HG03575 (cell line): ENCODE measurements at regions not wholly inside any gene's neighbourhood (a gene's known extent, or its start where the extent isn't known, plus 50 kb on each side); places are given as distances from the start of the nearest gene placed in this dataset.

Source experiments
- ATAC-seq: cut with Tn5 transposase; IDR thresholded peaks from one replicate; pipeline ENCODE4 v1.9.1; 2021; ENCODE audit not compliant: unreplicated experiment, insufficient number of reproducible peaks, low FRiP score; ENCODE audit errors: extremely low read depth

DNA sequence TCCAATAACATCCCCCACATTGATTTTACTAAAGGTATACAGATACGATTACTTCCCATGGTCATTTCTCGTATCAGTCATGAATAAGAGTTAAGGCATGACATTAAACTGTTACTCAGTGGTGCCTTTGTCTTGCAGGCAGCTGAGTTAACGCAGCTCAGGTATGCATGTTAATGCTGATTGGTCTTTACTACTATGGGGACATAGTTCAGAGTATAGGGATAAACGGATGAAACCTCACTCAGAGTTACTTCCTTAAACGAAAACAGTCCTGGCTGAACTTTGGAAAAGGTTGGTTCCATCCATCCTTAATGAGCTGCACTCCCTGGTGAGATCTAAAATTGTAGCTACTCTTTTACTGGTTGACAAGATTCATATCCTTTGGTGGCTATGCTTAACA lies 87.0 kb downstream of the ACTL7B start:
- ATAC-seq, result no peak

DNA sequence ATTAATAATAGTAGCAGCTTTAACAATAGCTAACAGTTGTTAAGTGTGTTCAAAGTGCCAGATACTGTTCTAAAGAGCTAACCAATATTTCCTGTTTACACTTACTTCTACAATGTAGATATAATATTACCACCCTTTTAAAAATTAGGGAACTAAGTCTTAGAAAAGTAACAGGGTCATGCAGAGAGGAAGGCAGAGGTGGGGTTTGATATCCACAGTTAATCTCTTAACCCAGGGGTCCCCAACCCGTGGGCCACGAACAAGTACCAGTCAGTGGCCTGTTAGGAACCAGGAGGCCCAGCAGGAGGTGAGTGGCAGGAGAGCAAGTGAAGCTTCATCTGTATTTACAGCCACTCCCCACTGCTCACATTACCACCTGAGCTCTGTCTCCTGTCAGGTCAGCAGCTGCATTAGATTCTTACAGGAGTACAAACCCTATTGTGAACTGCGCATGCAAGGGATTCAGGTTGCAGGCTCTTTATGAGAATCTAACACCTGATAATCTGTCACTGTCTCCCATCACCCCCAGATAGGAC lies 89.1 kb downstream of the ACTL7B start:
- no peak for ATAC-seq

- no peak for ATAC-seq
These were observed 90.5 kb downstream of the ACTL7B start for GRCh38 chr9:108765265-108765664.

- ATAC-seq, result no peak
These were observed 93.3 kb downstream of the ACTL7B start for GRCh38 chr9:108762348-108763055.

GRCh38 chr9:108761655-108762347 lies 94.0 kb downstream of the ACTL7B start:
- ATAC-seq, result no peak

DNA sequence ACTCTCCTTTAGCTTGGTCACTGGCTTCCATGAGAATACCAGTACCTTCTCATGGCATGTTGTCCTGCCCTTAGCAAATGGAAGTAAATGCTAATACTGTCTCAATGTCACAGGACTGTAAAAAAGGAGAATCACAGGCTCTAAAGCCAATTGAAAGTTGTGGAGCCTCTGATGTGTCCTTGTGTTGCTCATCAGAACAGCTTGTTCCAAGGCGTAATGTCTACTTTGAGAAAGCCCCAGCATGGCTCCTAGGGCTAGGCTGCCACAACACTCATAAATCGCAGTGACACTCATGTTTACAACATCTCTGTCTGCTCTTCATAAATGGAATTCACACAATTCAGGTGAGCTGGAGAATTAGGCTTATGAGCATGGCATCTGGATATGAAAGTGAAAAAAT lies 94.9 kb downstream of the ACTL7B start:
- ATAC-seq, result no peak

GRCh38 chr9:108759835-108760234 lies 96.0 kb downstream of the ACTL7B start:
- no peak for ATAC-seq

DNA sequence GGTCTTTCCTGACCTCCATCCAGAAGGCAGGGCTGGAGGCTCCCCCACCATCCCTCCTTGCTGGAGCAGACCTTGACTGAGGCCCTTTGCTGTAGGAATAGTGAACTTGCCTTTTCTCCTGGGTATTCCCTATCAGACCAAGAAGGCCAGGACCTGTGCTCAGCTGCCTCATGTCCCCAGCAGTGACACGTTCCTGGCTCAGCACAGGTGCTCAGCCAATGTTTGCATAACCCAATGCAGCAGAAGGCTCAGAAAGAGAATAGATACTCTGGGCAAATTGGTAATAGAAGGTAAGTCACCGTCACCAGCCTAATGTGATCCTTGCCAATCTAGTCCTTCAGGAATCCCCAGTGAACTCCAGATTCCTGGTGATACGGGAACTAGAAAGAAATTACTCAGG lies 96.4 kb downstream of the ACTL7B start:
- ATAC-seq, result no peak

DNA sequence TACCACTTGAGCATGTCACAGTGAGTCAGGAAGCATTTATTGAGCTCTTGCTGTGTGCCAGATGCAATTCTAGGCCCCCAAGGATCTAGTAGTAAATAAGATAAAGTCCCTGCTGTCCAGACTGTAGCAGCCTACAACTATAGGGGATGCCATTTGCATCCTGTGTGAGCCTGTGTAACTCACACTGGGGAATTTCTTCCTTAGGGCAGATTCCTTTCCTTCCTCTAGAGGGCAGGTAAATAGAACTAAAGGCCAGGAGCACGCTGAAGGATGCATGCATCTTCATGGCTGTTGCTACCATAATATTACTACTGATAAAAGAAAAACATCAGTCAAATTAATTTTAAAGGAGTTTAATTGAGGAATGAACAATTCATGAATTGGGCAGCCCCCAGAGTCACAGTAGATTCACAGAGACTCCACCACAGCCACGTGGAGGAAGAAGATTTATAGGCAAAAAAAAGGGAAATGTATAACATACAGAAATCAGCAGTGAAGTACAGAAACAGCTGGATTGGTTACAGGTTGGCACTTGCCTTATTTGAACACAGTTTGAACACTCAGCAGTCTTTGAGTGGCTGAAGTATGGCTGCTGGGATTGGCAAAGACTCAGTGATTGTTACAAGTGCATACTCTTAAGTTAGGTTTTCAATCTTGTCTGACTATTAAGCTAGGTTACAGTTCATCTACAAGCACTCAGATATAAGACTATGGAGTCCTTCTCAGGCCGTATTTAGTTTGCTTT lies 98.9 kb downstream of the ACTL7B start:
- ATAC-seq, result no peak

DNA sequence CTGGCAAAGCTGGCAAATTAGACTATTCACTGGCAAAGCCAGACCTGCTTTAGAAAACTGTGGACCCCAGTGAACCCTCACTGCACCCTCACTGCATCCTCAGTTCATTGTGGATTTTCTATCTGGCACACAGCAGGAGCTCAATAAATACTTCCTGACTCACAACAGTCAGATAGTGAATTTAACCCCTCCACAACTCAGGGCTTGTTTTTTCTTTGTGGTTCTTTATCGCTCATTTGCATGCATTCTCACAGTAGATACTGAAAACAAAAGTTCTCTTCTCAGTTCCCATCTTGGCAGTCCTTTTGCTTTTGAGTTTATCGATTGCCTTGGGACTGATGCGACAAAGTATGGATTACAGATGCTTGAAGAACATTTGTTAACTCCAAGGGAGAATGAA lies 99.8 kb downstream of the ACTL7B start:
- no peak for ATAC-seq

GRCh38 chr9:108751369-108751768 lies 104.4 kb downstream of the ACTL7B start:
- no peak for ATAC-seq

DNA sequence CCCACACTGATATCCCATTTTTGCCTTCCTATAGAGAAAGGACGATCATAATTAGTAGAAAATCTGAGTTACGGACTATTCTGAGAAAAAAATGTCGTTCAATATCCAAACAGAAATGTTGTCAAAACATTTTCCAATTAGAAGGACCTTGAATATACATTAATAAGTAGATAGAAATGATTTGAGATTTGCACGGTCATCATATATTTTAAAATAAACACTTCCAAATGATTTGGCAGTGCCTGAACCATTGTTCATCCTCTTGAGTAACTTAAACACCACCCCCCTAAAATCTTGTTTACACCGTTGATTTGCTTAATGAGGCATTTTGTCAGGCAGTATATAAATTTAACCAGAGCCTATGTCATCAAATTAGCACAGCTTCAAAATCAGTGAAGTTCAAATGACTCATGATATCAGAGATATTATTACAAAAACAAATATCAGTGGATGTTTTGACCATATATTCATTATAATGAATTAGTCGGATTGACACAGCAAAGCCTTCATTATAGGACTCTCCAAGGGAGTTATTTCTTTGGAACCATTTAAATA lies 105.0 kb downstream of the ACTL7B start:
- ATAC-seq, result no peak

DNA sequence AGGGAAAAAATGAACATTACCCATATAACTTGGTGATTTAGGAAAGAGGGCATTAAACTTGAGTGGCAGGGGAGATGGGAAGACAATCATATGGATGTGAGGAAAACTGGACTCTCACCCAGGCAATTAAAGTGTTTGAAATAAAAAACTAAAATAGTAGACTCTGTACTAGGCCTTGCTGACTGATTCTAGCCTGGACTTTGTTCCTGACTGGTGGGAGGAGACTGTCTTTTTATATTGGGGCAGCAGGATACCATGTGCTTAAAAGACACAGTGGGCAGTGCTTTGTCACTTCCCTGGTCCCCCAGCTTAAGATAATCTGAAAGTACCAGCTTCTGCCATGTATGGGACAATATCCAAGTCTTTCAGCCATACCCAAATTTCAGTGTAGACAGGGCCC lies 107.0 kb downstream of the ACTL7B start:
- no peak for ATAC-seq

- ATAC-seq, result no peak
These were observed 108.9 kb downstream of the ACTL7B start for GRCh38 chr9:108746864-108747263.

DNA sequence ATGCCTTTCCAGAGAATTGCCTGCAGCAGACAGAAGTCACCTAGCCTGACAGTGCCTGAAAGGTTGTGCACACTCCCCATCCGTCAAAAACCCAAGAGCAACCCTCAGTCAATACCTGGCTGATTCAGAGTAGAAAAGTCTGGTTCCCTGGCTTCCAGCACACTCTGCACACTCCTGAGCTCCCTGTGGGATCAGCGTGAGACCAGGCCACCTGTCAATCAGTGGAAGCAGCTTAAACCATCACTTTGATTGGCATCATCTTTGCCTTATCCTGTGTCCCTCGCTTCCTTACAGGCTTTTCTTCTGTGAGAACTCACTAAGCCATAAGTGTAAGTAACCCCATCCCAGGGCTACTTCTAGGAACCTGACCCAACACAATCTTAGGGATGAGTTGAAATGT lies 109.8 kb downstream of the ACTL7B start:
- ATAC-seq, result no peak

- no peak for ATAC-seq
These were observed 111.1 kb downstream of the ACTL7B start for GRCh38 chr9:108744641-108745040.

- no peak for ATAC-seq
These were observed 111.8 kb downstream of the ACTL7B start for GRCh38 chr9:108743901-108744371.

DNA sequence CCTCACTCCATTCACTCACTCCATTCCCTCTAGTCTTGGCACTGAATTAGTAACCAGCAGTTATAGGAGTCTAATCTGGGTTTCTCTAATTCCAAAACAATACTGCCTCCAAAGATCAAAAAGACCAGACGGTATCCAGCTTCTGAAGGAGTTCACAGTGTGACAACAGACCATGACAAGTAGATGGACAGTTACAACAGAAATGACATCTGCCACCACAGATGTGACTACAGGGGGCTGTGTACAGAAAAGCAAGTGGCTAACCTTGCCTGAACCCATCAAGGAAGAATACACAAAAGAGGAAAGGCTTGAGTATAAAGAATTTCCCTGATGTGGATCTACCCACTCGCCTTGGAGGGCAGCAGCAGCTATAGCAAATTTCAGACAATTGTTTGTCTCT lies 112.4 kb downstream of the ACTL7B start:
- ATAC-seq, result no peak

- ATAC-seq, result no peak
These were observed 113.6 kb downstream of the ACTL7B start for GRCh38 chr9:108742191-108742590.
